ENCODE measurements at regions not wholly inside any gene's neighbourhood (a gene's known extent, or its start where the extent isn't known, plus 50 kb on each side); places are given as distances from the start of the nearest gene placed in this dataset.

DNA sequence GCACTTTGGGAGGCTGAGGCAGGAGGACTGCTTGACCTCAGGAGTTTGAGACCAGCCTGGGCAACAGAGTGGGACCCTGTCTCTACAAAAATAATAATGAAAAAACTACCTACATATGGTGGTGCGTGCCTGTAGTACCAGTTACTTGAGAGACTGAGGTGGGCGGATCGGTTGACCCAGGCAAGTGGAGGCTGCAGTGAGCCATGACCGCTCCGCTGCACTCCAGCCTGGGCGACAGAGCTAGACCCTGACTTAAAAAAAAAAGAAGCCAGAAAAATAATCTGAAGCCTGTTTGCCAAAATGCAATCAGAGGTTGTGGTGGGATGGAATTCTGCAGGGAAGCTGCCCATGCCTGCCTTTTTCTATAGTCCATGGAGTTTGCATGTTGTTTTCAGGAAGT, 50.4 kb upstream of the GGTA1 start:
- DNase-seq (ENCODE audit: low spot score), result no peak
- intact Hi-C loops (cut with DNase I), result loop anchor here in 1 of 2 donors (5.0 kb wide), 2 partner anchors 47 to 137 kb away; no protein-coding TSS in a partner anchor

DNA sequence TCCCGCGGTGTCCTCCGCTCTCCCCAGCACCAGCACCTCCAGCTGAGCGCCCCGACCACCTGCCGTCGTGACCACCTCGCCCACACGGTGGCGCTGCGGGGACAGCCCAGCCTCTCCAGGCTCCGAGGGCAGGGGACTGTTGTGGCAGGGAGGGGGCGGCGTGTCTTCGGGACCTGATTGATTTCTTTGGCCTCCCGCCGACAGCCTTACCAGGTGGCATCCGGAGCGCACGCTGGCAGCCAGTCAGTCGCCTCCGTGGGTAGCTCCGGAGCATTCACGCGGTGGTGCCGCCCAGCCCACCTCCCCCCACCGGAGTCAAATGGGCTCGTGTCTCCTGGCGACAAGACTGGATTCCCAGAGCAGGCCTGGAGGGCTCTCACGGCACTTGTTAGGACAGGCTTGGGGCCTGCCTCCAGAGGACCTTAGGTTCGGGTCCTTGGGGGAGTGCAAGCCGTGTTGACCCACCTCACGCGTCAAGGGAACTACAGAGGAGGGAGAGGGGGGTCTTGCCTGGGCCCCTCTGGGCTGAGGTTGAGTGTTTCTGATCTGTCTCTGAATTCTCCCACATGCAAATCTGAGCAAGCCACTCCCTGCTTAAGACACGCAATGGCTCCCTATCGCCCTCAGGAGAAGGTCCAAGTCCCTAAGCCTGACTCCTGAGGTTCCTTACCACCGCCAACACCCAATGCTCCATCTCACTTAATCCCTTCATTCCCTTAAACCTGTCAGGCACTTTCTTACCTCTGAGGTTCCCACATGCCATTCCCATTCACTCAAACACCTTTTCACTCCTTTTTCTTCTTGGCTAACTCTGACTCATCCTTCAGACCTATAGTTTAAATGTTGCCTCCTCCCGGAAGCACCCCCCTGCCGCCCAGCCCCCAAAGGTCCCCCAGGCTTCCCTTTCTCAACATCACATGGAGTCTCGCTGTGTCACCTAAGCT, 51.2 kb upstream of the GGTA1 start:
- intact Hi-C loops (cut with DNase I), result loop anchor here in 1 of 2 donors (5.0 kb wide), 2 partner anchors 46 to 136 kb away; no protein-coding TSS in a partner anchor
- DNase-seq (ENCODE audit: low spot score), result peak; percentile 93

- DNase-seq (ENCODE audit: low spot score), result no peak
- intact Hi-C loops (cut with DNase I), result loop anchor here in 1 of 2 donors (5.0 kb wide), 2 partner anchors 45 to 135 kb away; no protein-coding TSS in a partner anchor
Measured at GRCh38 chr9:121551985-121552753, 52.5 kb upstream of the GGTA1 start.

DNA sequence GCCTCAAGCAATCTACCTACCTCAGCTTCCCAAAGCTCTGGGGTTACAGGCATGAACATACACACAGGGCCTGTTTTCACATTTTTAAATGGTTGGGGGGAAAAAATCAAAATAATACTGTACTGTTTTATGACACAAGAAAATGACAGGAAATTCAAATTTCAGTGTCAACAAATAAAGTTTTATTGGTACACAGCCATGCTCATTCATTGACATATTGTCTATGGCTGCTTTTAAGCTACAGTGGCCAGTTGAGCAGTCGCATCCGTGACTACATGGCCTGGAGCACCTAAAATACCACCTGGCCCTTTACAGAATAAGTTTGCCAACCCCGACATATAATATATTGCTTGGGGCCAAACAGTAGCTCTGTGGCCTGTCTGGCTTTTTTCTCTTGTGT, 56.4 kb upstream of the GGTA1 start:
- intact Hi-C loops (cut with DNase I), result no loop called here
- no peak for DNase-seq (ENCODE audit: low spot score)

DNA sequence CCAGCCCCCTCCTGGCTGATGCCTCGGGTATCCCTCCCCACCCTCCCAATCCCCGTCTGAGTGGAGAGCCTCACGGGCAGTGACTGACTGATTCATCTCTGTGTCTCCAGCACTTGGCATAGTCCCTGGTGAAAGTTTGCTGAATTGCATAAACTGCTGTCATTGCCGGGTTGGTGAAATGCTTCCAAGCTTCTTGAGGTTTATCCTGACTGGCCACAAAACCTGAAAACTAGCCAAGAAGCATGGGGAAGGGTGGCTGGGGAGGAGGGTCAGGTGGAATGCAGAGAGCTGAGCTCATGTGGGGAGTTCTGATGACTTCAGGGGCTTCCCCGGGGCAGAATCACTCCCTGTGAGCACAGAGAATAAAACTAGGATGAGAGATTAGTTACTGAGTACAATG, 56.9 kb upstream of the GGTA1 start:
- no peak for DNase-seq (ENCODE audit: low spot score)
- intact Hi-C loops (cut with DNase I), result no loop called here

DNA sequence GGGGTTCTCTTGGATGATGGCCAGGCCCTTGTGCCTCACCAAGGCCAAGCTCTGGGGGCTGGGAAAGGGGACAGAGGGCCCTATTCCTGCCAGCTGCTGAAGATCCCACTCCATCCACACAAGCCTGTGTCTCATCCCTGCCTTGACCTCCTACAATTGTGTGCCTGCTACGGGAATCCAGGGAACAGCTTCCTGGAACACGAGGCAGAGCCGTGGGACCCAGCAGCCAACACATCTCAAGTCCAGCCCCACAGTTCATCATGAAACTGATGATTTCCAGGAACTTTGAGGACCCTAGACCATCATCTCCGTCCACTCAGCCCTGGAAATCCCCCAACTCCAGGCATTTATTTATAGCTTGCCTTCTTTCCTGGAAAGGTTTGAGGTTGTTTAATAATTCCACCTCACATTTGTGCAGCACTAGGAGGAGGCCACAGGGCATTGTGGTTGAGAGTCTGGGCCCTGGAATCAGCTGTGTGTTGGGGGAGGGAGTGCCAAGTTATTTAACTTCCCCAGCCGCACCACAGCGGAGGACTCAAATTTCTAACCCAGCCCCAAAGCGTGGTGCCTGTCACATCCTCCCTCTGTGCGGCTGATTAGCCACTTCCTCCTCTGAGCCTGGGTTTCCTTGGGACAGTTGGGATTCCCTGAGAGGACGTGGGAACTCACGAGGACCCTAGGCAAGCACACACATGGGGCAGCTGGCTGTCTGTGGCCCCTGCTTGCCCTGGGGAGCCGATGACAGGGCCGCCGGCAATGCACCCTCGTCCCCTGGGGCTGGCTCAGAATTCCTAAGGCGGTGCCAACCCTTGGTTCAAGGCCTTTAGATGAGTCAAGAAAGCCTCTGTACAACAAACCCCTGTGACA, 58.2 kb upstream of the GGTA1 start:
- DNase-seq (ENCODE audit: low spot score), result peak; percentile 92
- intact Hi-C loops (cut with DNase I), result no loop called here

GRCh38 chr9:121558473-121558872, 58.8 kb upstream of the GGTA1 start:
- intact Hi-C loops (cut with DNase I), result no loop called here
- DNase-seq (ENCODE audit: low spot score), result no peak

DNA sequence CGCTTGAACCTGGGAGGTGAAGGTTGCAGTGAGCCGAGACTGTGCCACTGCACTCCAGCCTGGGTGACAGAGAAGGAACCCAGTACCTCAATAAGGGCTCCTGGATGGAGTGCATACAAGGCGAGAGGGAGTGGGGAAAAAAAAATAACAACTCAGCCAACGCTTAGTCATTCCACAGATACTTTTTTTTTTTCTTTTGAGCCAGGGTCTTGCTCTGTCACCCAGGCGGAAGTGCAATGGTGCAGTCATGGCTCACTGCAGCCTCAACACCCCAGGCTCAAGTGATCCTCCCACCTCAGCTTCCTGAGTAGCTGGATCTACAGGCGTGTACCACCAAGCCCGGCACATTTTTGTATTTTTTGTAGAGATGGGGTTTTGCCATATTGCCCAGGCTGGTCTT, 59.5 kb upstream of the GGTA1 start:
- intact Hi-C loops (cut with DNase I), result no loop called here
- no peak for DNase-seq (ENCODE audit: low spot score)

DNA sequence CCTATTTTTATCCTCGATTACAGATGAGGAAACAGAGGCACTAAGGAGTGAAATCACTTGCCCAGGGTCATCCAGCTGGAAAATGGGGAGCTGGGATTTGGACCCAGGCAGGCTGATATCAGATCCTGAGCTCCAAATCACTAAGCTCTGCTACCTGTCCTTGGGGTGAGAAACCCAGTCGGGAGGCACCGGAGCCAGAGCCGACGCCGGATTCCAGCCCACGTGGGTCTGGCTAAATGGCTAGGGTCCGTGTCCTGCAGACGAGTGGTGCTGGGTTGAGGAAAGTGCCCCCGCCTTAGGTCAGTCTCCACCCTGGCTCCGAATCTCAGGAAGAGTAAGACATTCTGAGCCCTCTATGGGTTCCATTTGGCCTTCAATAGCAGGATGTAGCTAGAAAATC, 61.3 kb upstream of the GGTA1 start:
- intact Hi-C loops (cut with DNase I), result no loop called here
- no peak for DNase-seq (ENCODE audit: low spot score)

DNA sequence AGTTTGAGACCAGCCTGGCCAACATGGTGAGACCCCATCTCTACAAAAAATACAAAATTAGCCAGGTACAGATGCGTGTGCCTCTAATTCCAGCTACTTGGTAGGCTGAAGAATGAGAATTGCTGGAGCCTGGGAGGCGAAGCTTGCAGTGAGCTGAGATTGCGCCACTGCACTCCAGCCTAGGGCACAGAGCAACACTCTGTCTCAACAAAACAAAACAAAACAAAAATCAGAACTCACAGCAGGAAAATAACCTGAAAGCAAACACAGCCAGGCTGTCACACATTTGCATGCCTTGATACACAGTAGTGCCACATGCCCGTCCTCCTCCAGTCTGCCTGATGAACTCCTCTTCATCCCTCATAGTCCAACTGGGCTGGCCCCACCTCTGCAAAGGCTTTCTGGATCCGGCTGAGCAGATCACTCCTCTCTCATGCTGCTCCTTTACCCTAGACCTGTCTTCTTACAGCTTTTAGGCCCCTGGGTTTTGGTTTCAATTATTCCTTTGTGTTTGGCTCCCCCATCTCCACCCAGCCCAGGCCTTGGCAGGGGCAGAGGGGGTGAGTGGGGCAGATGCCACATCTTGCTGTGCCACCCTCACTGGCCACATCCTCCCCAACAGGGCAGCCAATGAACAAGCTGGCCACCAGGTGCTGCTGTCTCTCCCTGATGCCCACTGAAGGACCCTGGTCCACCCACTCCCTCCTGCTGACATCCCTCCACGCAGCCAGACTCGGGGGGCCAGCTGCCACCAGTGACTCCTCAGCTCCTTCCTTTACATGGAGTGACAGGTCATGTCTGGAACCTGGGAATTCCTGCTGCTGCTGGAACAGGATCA, 62.0 kb upstream of the GGTA1 start:
- intact Hi-C loops (cut with DNase I), result no loop called here
- DNase-seq (ENCODE audit: low spot score), result no peak

- DNase-seq (ENCODE audit: low spot score), result no peak
- intact Hi-C loops (cut with DNase I), result no loop called here
Measured at GRCh38 chr9:121562301-121562700, 62.7 kb upstream of the GGTA1 start.

DNA sequence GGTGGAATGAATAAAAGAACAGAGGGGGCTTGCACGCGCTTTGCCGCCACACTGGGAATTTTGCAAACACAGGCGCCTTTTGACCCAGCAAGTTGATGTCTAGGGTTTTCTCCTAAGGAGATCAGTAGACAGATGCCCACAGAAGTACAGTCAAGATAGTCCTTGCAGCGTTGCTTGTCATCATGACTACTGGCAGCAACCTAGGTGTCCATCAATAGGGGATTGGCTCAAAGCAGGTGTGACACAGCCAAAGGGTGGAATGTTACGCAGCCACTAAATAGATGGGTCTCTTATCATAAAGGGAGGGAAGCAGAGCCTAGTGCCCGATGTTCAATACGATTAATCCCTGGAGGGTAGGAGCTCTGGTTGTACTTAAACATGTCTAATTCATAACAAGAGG, 63.8 kb upstream of the GGTA1 start:
- intact Hi-C loops (cut with DNase I), result no loop called here
- DNase-seq (ENCODE audit: low spot score), result no peak

- DNase-seq (ENCODE audit: low spot score), result no peak
Measured at GRCh38 chr9:121563881-121564460, 64.3 kb upstream of the GGTA1 start.

DNA sequence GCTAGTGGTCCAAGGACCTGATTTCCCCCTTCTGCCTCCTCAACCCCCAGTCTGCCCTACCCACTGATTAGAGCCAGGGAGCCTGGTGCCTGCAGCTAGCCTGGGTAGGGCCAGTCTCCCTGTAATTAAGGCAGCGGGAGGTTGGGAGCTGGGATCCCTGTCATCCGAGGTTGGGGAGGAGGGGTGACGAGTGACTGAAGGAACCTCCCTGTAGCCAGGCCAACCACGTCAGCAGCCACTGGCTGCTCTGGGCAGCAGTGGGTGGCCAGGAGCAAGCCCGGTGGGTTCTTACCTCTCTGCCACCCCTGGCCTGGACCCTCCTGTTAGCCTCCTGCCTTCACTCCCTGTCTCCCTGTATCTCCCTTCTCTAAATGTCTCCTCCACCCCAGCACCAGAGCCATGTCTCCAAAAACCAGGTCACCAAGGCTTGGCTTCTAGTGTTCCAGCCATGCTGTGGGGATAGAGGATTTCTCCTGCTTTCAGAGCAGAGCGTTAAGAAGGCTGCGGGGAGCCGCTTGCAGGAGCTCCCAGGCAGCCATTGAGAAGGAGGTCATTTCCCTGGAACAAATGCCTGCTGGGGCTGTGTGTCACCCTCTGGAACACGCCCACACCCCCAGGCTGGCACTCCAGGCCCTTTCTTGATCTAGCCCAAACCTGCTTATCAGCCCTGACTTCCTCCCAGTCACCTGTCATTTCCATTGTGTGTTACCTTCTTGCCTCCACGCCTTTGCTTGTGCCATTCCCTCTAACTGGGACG, 65.0 kb upstream of the GGTA1 start:
- intact Hi-C loops (cut with DNase I), result loop anchor here in 1 of 2 donors (5.0 kb wide), 1 partner anchor 38 kb away; no protein-coding TSS in a partner anchor
- no peak for DNase-seq (ENCODE audit: low spot score)

More at GRCh38 chr9:121563881-121564460, 64.3 kb upstream of the GGTA1 start:
- intact Hi-C loops (cut with DNase I), result no loop called here

- DNase-seq (ENCODE audit: low spot score), result peak; percentile 86
- intact Hi-C loops (cut with DNase I), result loop anchor here in 1 of 2 donors (5.0 kb wide), 1 partner anchor 36 kb away; no protein-coding TSS in a partner anchor
Measured at GRCh38 chr9:121566481-121567465, 67.1 kb upstream of the GGTA1 start.

Data from posterior vena cava (tissue), 2 donors.